Fibroblast of lung (primary cell): ENCODE measurements at regions not wholly inside any gene's neighbourhood (a gene's known extent, or its start where the extent isn't known, plus 50 kb on each side); places are given as distances from the start of the nearest gene placed in this dataset.

ENCODE experiments used
- EZH2 ChIP-seq: IDR thresholded peaks from 2 replicates; pipeline ENCODE4 v1.5.1; 2012; ENCODE audit warnings: low read length, control low read depth, mild to moderate bottlenecking; ENCODE audit errors: missing control alignments
- TF ChIP-seq, protein P1 (sequence below), 2 donors: IDR thresholded peaks in 1 of 2; conservative IDR thresholded peaks in 1 of 2; 1 replicate in 1 of 2; 2 replicates in 1 of 2; pipeline ENCODE4 v1.5.1; 2011 to 2012; ENCODE audit warnings: low read length in 2 of 2, control low read depth in 1 of 2, inconsistent platforms in 1 of 2, low read depth in 1 of 2, mild to moderate bottlenecking in 1 of 2

GRCh38 chr2:220789961-220790360 is 782.1 kb downstream of the EPHA4 start:
- TF ChIP-seq, protein P1, sequence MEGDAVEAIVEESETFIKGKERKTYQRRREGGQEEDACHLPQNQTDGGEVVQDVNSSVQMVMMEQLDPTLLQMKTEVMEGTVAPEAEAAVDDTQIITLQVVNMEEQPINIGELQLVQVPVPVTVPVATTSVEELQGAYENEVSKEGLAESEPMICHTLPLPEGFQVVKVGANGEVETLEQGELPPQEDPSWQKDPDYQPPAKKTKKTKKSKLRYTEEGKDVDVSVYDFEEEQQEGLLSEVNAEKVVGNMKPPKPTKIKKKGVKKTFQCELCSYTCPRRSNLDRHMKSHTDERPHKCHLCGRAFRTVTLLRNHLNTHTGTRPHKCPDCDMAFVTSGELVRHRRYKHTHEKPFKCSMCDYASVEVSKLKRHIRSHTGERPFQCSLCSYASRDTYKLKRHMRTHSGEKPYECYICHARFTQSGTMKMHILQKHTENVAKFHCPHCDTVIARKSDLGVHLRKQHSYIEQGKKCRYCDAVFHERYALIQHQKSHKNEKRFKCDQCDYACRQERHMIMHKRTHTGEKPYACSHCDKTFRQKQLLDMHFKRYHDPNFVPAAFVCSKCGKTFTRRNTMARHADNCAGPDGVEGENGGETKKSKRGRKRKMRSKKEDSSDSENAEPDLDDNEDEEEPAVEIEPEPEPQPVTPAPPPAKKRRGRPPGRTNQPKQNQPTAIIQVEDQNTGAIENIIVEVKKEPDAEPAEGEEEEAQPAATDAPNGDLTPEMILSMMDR (conservative IDR thresholded peaks at IDR 0.05 in 1 of 2, IDR thresholded peaks at IDR 0.05 in 1 of 2; ENCODE audit: low read depth in 1 of 2, low read length in 2 of 2): no peak
- TF ChIP-seq EZH2: no peak
